ENCODE measurements at regions not wholly inside any gene's neighbourhood (a gene's known extent, or its start where the extent isn't known, plus 50 kb on each side); places are given as distances from the start of the nearest gene placed in this dataset.

DNA sequence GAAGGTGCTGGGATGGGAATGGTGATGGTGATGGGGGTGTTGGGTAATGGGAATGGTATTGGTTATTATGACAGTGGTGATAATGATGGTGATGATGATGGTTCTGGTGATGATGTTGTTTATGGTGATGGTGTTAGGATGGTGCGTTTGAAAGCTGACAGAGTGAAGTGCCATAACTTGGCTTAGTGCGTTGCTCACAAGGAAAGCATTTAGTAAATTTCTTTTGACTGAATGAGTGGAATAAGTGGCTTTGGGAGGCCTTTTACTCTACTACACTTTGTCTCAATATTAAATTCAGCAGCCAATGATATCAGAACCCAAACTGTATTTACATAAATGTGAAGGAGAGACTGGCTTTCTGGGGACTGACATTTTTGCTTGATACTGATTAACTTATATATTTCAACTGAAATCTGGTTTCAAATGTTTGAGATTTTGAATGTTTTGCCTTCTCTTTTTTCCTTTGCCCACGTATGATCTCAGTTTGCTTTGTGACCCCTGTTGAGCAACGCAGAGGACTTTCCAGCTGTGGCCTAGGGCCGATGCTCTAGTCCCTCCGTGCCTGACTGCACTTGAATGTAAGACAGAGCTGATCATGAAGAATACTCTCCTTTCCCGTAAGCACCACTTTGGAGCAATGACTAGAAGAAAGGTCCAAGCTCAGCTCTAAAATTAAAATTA lies 128.5 kb upstream of the SH3BP4 start:
- ChIA-PET RAD21 (ENCODE audit: unreplicated experiment) (no interaction called here), CTCF (no interaction called here), SMC1A (ENCODE audit: uncharacterized antibody, unreplicated experiment) (no interaction called here), POLR2A (no interaction called here)
- Histone ChIP-seq H3K27me3 (replicated peaks in 1 of 2; ENCODE audit: control insufficient read depth in 2 of 2, insufficient read depth in 2 of 2, low read length in 1 of 2) (no peaks in the 10 kb centered on the region; a peak in 1 of 4 replicates), H3K4me3 (no peak overlapping the region), H3K9ac (ENCODE audit: control insufficient read depth, insufficient read depth, low read length) (no peak overlapping the region), H3K4me2 (ENCODE audit: control insufficient read depth, insufficient read depth) (no peak overlapping the region), H3K4me1 (ENCODE audit: control insufficient read depth, insufficient read depth, low read length) (no peaks in the 10 kb centered on the region), H3K36me3 (ENCODE audit: control insufficient read depth in 2 of 2, insufficient read depth in 2 of 2, low read length in 1 of 2) (no peaks in the 10 kb centered on the region), H4K20me1 (ENCODE audit: control insufficient read depth, insufficient read depth) (no peaks in the 10 kb centered on the region), H3K79me2 (ENCODE audit: control insufficient read depth, insufficient read depth, low read length) (no peaks in the 10 kb centered on the region), H2AFZ (ENCODE audit: control insufficient read depth, low read depth, low read length) (no peak overlapping the region), H3K9me3 (replicated peaks; ENCODE audit: control insufficient read depth, insufficient read depth, low read length) (no peaks in the 10 kb centered on the region), H3K27ac (ENCODE audit: control insufficient read depth, insufficient read depth) (no peak overlapping the region)
- 3% methylated on average over 7 of the region's 7 CpGs for WGBS (ENCODE audit: insufficient coverage, insufficient replicate concordance, low lambda C conversion rate, missing lambda C conversion rate)
- no peak for FAIRE-seq
- no peak for DNase-seq (ENCODE audit: low read depth, low spot score)
- no TSS peak for BruUV-seq (replicated peaks)
- in situ Hi-C loops (cut with MboI) (no loop called here), intact Hi-C loops (cut with micrococcal nuclease; ENCODE audit: unreplicated experiment) (no loop called here)
- no peak for ATAC-seq
- no peak for TF ChIP-seq ATF7 (IDR thresholded peaks at IDR 0.05; ENCODE audit: low read depth)
- TF ChIP-seq CHD4 (IDR thresholded peaks at IDR 0.05) = no peak
- no peak for TF ChIP-seq SUZ12 (IDR thresholded peaks at IDR 0.05; ENCODE audit: unreplicated experiment)
- TF ChIP-seq, protein P1, sequence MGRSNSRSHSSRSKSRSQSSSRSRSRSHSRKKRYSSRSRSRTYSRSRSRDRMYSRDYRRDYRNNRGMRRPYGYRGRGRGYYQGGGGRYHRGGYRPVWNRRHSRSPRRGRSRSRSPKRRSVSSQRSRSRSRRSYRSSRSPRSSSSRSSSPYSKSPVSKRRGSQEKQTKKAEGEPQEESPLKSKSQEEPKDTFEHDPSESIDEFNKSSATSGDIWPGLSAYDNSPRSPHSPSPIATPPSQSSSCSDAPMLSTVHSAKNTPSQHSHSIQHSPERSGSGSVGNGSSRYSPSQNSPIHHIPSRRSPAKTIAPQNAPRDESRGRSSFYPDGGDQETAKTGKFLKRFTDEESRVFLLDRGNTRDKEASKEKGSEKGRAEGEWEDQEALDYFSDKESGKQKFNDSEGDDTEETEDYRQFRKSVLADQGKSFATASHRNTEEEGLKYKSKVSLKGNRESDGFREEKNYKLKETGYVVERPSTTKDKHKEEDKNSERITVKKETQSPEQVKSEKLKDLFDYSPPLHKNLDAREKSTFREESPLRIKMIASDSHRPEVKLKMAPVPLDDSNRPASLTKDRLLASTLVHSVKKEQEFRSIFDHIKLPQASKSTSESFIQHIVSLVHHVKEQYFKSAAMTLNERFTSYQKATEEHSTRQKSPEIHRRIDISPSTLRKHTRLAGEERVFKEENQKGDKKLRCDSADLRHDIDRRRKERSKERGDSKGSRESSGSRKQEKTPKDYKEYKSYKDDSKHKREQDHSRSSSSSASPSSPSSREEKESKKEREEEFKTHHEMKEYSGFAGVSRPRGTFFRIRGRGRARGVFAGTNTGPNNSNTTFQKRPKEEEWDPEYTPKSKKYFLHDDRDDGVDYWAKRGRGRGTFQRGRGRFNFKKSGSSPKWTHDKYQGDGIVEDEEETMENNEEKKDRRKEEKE (IDR thresholded peaks at IDR 0.05) = no peak
- no peak for TF ChIP-seq ASH2L (IDR thresholded peaks at IDR 0.05; ENCODE audit: borderline replicate concordance, low read depth)
- no peak for TF ChIP-seq SUPT20H (IDR thresholded peaks at IDR 0.05; ENCODE audit: borderline replicate concordance, control insufficient read depth, low read depth, low read length)
- TF ChIP-seq, protein P2, sequence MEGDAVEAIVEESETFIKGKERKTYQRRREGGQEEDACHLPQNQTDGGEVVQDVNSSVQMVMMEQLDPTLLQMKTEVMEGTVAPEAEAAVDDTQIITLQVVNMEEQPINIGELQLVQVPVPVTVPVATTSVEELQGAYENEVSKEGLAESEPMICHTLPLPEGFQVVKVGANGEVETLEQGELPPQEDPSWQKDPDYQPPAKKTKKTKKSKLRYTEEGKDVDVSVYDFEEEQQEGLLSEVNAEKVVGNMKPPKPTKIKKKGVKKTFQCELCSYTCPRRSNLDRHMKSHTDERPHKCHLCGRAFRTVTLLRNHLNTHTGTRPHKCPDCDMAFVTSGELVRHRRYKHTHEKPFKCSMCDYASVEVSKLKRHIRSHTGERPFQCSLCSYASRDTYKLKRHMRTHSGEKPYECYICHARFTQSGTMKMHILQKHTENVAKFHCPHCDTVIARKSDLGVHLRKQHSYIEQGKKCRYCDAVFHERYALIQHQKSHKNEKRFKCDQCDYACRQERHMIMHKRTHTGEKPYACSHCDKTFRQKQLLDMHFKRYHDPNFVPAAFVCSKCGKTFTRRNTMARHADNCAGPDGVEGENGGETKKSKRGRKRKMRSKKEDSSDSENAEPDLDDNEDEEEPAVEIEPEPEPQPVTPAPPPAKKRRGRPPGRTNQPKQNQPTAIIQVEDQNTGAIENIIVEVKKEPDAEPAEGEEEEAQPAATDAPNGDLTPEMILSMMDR (IDR thresholded peaks at IDR 0.05 in 2 of 3, conservative IDR thresholded peaks at IDR 0.05 in 1 of 3; ENCODE audit: control insufficient read depth in 2 of 3, extremely low read depth in 1 of 3, insufficient read depth in 1 of 3, low read depth in 3 of 3, low read length in 3 of 3) = no peak
- TF ChIP-seq, protein P3, sequence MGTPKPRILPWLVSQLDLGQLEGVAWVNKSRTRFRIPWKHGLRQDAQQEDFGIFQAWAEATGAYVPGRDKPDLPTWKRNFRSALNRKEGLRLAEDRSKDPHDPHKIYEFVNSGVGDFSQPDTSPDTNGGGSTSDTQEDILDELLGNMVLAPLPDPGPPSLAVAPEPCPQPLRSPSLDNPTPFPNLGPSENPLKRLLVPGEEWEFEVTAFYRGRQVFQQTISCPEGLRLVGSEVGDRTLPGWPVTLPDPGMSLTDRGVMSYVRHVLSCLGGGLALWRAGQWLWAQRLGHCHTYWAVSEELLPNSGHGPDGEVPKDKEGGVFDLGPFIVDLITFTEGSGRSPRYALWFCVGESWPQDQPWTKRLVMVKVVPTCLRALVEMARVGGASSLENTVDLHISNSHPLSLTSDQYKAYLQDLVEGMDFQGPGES (IDR thresholded peaks at IDR 0.05) = no peak
- no peak for TF ChIP-seq MYC (IDR thresholded peaks at IDR 0.05; ENCODE audit: insufficient read depth, insufficient read length, insufficient replicate concordance, low read length, severe bottlenecking)
- TF ChIP-seq PAX8 (IDR thresholded peaks at IDR 0.05) = no peak
- TF ChIP-seq, protein P4, sequence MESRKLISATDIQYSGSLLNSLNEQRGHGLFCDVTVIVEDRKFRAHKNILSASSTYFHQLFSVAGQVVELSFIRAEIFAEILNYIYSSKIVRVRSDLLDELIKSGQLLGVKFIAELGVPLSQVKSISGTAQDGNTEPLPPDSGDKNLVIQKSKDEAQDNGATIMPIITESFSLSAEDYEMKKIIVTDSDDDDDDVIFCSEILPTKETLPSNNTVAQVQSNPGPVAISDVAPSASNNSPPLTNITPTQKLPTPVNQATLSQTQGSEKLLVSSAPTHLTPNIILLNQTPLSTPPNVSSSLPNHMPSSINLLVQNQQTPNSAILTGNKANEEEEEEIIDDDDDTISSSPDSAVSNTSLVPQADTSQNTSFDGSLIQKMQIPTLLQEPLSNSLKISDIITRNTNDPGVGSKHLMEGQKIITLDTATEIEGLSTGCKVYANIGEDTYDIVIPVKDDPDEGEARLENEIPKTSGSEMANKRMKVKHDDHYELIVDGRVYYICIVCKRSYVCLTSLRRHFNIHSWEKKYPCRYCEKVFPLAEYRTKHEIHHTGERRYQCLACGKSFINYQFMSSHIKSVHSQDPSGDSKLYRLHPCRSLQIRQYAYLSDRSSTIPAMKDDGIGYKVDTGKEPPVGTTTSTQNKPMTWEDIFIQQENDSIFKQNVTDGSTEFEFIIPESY (IDR thresholded peaks at IDR 0.05) = no peak
- no peak for TF ChIP-seq HDAC6 (IDR thresholded peaks at IDR 0.05; ENCODE audit: unreplicated experiment)
- TF ChIP-seq EGR1 (IDR thresholded peaks at IDR 0.05; ENCODE audit: borderline replicate concordance in 1 of 2, low read depth in 2 of 2, low read length in 2 of 2) = no peak
- no peak for TF ChIP-seq KAT2A (conservative IDR thresholded peaks at IDR 0.05; ENCODE audit: control insufficient read depth, low read depth, low read length)
- no peak for TF ChIP-seq RCOR1 (conservative IDR thresholded peaks at IDR 0.05; ENCODE audit: low read depth, low read length)
- TF ChIP-seq CEBPB (IDR thresholded peaks at IDR 0.05; ENCODE audit: borderline replicate concordance in 1 of 2, low read depth in 2 of 2, low read length in 2 of 2) = no peak
- TF ChIP-seq STAT3 (IDR thresholded peaks at IDR 0.05; ENCODE audit: low read depth, low read length) = no peak
